ENCODE measurements at regions not wholly inside any gene's neighbourhood (a gene's known extent, or its start where the extent isn't known, plus 50 kb on each side); places are given as distances from the start of the nearest gene placed in this dataset.

DNA sequence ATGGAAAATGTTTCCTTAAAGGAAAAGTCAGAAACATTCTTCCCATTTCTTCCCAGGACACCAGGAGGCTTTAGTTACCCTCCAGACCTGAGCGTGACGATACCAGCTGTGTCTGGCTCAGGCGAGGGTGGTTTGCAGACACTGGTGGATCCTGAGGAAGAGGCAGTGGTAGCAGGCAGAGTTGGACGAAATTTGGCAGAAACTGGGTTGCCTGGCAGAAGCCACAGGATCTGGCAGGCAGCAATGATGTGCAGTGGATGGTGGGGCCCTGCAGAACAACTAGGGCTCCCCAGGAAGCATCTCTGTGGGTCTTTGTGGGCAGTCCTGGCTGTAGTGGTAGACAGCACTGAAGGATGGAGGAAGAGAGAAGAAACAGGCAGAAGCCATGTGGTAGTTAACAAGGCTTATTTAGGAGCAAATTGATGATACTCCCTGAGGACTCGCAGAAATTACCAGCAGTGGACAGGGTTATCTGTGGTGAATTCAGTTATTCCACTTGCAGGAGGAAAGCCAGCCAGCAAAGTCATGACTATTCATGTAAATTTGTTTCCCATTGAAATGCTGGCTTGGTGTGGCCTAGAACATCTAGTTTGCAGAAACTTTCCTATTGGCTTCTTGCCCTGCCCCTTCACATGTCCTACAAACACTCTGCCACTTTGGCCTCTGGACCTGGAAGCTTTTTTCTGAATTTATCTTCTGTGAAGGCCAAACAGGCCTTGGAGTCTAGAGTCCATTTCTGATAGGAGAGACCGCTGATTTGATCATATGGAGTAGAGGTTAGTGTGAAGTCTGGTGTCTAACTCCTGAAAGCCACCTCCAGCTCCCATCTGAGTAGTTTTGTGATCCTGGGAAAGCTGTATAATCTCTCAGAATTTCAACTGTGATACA, 212.0 kb downstream of the DMRT2 start:
- DNase-seq = no peak

DNA sequence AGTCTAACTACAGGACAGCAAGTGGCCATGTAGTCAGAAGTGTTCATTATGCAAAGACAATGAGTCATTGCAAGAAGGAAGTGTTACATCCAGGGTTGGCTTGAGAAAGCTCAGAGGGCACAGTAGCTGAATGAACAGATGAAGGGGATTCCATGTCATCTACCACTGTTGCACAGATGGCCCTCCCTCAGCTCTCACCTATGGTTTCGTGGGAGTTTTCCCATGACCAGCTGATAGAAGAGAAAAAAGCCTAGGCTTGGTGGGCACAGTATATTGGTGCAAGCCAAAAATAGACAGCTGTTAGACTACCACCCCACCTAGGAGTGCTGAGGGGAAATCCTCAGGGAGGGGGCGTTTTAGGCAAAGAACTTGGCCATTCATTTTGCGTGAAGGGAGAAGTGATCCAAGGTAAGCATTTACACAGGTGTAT, 217.0 kb downstream of the DMRT2 start:
- DNase-seq = no peak

DNA sequence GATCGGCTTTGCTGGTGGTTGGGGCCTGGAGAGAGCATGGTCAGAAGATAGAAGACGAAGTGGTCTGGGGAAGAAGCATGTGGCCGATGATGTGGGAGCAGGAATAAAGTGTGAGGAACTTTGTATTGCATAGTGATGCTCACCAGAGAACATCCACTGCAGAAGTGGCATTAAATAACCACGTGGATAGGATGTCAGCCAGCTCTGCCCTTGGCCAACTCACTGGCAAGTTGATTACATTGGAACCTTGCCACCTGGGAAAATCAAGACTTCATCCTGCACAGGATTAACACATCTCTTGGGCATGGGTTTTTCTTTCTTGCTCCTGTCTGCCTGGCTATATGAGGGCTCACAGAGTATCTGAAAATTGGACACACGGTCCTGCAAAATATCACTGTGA, 217.4 kb downstream of the DMRT2 start:
- no peak for DNase-seq

DNA sequence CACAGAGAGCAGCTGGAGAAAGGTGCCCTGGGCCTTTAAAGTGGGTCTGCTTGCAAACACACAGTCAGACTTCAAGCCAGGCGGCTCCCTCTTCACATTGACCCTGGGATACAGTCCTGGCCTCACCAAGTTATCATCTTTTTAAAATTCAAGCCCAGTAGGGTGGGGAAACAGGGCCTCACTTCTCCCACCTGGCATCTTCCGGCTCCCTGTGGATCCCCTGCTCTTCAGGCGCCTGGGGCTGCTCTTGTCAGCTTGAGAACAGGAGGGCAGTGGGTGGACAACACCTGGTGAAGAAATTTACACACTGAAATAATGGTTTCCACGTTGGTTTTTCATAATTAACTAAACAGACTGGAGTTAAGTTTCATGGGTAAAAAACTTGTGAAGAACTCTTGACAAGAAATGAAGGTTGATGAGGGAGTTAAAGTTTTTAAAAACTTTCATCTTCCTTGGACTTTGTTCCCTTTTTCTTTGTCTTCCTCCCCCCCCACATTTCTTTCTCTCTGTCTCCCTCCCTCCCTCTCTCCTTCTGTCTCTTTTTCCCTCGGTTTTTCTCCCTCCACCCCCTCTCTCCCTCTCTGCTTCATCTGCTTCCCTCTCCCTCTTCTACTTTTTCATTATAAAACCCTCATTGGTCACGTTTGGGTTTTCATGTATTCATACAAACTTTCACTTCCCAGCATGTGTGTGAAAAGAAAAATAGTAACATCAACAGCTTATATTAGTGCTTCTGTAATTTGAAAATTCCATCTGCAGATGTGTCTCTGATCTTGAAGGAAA, 219.6 kb downstream of the DMRT2 start:
- no peak for DNase-seq

DNA sequence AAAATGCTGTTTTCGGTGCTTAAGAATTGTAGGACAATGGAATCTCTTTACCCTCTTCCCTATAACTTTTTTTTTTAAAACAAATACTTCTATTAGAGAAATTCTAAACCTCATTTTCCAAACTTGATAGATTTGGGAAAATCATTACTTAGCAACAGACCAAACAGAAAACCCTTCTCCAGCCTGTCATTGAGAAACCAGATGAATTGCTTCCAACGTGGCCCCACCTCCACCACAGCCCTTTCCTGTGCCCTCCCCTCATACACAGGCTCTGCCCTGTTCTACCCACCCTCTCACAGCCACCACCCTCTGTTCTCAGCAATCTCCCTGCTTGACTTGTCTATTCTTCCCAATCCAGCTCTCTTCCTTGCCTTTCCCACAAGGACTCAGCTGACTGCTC, 221.2 kb downstream of the DMRT2 start:
- no peak for DNase-seq

DNA sequence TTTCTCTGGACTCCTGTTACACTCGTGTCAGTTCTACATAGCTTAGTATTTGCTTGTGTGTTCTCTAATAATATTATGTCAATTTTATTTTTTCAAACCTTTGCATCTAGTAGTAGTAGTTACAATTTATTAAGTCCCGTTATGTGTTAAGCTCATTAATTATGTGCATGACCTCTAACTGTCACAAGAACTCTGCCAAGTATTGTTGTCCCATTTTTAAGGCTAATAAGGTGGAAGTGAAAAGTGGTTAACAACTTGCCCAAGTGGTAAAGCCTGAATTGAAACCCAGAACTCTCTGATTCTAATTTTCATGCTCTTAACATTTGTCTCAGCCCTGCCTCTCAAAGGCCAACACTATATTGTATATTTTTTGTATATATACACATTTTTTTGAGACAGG, 221.6 kb downstream of the DMRT2 start:
- DNase-seq = no peak

DNA sequence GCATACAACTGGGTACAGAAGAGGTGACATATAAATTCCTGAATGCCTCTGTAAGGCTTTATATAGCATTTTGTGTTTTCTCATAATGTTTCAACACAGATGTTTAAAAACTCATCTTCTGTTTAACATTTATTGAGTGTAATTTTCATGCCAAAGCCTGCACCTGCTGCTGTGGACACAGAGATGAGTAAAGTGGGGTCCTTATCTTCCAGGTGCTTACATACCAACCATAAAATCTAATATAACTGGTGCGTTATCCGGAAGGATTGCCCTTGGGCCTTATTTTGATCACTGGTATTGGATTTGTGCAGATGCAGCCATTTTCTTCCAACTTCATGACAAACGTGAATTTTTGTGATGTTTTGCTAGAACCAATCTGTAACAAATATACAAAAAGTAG, 222.3 kb downstream of the DMRT2 start:
- no peak for DNase-seq

DNA sequence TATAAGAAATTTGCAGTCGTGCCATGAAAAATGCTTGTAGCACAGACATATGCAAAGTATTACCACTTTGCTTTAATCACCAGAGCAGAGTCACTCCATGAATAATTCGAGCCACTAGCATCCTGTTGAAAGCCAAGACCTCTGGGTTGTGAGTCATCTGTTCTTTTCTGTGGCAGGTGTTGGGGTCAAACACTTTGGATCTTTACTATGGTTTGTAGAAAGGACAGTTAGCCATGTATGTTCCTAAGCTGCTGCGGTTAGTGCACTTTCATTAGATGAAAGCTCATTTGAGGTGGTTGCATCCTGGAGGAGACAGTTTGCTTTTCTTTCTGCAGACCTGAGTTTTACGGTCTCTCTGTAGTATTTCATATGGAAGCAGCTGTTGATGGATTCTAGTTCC, 223.7 kb downstream of the DMRT2 start:
- DNase-seq = no peak

DNA sequence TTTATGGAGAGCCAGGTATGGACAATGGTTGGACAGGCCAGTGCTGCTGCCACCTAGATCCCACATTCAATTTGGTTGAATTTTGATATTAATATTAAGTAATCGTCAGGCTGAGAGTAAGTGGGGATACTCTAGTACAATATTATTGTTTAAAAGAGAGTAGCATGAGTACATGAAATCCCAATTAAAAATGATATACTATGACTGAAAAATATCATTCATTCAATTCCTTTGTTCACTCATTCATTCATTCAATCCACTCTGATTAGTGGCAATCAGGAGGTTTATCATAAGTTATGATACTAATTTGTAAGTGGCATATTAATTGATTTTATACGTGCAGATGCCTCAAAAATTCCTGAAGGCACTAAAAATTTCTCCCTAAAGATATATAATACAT, 224.2 kb downstream of the DMRT2 start:
- no peak for DNase-seq

DNA sequence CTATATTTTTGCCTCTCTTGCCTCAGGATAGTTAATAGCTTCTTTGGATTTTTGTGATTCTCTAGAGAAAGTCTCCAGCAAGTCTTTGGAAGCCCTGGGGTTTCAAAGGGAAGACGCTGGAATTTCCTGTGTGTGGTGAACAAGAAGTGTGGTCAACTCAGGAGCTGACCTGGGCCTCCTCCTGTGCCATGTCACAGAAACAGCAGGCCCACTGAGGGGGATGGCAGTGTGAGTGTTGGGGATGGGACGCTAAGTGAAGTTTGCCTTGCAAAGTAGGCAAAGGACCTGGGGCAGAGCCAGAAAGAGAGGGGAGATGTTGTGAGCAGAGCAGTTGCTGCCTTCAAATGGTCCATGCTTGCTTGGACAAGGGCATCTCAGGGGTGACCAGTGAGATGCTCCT, 226.3 kb downstream of the DMRT2 start:
- no peak for DNase-seq

DNA sequence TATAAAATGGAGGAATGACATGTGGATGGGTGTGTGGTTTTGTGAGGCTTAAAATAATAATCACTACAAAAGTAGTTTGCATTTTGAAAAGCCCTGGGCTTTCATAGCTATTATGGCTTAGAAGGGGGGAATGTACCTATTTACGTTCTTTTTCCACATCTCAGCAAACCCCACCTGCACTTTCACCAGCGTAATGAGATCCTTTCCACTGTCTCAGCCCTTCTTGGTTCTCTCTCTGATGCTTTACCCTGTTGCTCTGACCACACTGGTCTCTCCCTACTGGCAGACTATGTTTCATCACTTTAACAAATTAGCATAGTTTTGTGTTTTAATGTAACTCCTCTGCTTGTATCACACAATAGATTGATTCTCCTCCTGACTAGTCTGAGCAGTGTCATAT, 234.6 kb downstream of the DMRT2 start:
- DNase-seq = no peak

DNA sequence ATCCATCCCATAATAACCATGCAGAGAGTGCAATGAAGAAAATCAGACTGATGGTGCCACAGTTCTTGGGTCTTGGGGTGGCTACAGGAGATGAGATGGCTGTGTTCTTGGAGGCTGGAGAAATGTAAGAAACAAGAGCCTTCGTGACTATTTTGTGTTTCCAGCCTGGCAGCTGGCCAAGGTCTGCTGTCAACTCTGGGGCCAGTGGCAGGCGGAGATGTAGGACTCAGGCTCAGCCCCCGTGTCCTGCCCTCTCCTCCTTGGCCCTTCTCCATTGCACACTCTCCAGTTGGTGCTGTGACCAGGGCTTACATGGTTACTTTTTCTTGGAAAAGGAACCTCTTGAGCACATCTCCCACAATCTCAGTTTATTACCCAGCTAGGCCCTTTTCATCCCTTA, 235.4 kb downstream of the DMRT2 start:
- peak in 1 of 51 donors; percentile 0 for DNase-seq

DNA sequence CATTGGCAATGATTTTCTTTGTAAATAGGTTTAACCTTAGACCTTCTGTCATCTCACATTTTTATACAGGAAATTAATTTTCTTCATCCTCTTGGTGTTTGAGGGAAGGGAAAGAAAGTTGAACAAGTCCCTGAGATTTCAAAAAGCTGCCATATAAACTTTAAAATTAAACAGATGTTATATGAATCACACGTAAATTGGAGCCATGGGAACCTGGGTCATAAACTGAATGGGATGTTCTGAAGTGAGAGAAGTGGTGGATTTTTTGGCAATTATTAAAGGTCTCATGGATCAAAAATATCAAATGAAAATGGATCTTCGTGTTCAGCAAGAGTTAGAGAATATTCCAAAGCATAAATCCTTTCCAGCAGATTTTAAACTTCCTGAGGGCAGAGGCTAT, 242.2 kb downstream of the DMRT2 start:
- DNase-seq = no peak

DNA sequence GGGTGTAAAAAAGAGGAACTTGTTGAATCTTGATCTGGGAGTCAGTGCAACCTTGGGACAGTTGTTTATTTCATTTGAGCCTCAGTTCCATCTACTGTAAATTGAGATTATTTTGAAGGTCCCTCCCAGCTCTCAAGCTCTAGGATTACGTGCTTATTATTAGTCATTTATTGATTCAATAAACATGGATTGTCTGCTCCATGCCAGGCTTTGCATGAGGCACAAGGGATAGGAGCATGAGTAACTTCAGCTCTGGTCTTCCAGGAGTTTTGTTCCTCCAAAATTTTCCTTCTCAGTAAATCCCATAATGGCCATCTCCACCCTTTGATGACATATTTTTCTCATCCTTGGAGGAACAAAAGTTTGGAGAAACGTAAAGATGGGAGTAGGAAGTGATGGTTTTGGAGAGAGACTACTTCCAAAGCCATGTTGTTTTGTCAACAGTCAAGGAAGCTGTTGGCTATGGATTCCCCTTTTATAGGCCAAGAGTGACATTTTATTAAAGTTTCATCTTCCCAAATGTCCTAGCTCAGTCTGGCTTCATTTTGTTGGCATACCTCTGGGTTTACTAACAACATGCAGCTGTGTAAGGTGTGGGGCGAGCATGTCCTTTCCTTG, 244.6 kb downstream of the DMRT2 start:
- DNase-seq = no peak

DNA sequence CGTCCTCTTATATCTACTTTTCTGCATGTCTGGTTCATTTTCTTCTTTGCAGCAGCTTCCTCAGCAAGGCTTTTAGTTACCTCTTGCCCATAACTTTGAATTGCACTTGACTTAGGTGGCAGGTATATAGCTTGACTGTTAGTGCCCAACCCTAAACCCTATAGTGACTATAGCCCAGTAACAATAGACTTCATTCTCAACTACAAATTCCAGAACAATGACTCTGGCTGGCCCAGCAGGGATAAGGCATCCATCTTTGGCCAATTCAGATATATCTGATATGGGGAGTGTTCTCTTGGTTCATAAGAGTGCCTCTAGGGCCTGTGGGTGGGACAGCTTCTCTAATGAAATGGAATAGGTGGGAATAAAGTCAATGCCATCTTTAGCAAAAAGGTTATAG, 246.2 kb downstream of the DMRT2 start:
- DNase-seq = no peak

DNA sequence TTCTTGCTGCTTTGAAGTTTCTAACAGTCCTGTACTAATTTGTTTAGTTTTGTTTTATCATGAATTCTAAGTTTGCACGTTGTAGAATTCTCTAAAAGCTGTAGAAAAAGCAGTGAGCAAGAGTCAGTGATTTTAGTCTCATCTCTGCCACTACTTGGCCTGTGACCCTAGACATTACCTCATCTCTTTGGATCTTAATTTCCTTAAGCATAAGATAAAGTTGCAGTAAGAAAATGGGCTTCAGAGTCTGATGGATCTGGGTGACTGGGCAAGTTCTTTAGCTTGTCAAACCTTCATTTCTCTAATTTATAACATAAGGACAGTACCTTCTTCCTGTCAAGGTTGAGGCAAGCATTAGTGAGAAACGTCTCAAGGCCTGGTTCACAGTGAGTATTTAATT, 247.9 kb downstream of the DMRT2 start:
- DNase-seq = no peak

DNA sequence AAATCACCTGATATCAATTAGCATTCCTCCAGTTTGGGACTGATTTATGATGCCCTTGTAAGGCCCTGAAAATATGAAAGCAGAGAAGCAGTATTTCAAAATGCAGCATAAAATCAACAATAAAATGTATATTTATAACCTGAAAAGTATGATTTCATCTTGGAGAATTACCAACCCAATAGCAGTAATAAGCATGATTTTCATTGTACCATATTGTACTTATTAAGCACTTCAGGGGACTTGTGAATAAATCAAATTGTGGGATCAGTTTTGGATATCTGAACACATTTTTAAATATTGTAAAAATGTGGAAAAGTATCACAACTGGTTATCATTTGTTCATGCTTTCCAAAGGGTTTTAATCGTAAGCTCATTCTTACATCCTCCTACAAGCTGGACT, 250.8 kb downstream of the DMRT2 start:
- no peak for DNase-seq

DNA sequence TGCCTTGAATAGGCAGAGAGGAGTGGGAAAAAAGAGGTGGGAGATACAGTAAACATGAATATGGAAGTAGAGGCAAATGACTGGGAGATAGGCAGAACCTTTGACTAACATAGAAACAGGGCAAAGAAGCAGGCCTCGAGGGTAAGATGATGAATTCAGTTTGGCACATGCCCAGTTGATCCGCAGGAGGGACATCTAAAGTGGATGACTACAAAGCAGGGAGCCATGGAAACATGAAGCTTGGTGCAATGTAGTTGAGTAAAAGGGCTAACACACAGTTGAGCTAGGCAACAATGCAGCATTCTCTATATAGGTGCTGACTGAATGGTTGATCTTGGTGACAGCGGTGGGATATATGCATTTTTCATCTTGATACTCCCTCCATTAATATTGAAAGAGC, 253.8 kb downstream of the DMRT2 start:
- no peak for DNase-seq

DNA sequence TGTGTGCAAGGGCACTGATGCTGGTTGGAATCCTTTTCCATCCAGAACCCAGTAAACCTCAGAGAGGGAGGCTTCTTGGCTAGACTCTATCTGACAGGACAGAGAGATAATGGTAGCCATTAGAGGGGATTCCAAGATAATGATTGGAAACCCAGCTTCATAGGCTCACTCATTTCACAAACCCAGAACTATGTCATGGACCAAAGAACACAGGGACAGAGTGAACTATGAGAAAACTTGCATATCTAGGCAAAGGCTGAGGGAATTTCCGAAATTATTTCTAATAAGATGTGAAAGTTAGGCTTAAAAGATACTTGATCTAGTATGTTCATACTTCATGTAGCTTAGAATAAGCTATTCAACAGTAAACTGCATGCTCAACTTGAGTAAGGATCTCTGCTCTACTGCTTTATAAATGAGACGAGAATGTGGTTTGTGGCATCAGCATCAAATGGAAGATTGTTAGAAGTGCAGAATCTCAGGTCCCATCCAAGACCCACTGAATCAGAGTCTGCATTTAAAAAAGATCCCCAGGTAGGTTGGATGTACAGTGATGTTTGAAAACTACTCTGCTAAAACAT, 261.4 kb downstream of the DMRT2 start:
- no peak for DNase-seq

DNA sequence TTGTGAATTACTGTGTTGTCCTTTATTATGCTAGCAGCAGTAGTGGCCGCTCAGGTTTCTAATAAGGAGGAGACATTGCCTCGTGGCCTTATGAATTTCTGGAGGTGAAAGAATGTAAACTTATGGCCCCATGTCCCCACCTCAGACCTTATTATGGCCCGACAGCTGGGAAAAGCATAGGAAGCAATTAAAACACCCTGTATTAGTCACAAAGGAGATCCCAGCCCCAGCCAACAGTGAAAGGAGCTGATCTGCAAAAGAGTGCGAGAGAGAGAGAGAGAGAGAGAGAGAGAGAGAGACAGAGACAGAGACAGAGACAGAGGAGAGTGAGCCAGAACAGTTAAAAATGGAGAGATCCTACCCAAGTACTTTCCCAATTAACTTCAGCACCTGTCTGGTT, 269.3 kb downstream of the DMRT2 start:
- DNase-seq = no peak

DNA sequence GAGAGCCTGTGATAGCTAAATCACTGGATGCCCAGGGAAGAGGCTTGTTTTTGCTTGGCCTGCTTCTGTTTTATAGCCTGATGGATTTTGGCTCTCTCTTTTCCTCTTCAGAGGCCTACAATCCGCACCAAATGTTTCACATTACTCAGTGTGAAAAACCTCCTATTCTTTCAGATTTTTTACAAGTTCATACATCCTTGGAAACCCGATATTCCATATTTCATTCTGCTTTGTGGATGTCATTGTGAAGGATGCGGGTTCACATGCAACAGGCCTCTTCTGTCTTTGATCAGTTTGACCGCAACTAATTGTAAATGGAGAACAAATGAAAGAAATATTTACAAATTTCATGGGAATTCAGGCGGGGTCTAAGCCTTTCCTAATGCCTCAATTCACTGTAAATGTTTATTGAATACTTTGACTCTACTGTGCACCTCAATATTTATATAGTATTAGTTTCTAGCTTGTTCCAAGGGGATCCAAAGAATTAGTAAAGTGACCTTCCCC, 269.9 kb downstream of the DMRT2 start:
- no peak for DNase-seq

DNA sequence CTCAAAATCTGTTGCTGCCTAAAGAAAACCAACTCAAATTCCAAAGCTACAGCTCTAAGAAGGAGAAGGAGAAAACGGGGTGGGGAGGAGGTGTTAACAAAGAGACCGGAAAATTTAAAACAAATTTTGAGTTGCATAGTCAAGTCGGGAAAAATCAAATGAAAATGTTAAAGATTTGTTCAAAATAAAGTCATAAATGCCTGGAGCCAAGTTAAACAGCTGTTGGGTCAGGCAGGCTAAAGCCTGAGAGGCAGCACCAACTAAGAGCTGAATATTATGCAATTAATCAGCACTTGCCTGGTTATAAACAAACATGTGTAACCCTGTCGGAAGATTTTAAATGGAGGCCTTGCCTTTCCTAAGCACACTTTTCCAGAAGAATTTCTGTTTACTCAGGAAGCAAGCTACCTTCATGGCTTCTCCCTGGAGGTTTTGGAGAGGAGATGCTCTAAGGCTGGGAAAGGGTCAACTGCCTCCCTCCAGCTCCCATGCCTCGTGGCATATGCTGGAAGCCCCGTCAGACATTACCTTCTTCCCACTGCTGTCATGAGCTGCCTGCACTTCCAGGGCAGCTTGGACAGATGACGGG, 270.5 kb downstream of the DMRT2 start:
- DNase-seq = no peak

All from hypothalamus (tissue), 51 donors.